Ovary (tissue), 7 donors: ENCODE measurements at regions not wholly inside any gene's neighbourhood (a gene's known extent, or its start where the extent isn't known, plus 50 kb on each side); places are given as distances from the start of the nearest gene placed in this dataset.

Source experiments
- DNase-seq, 5 donors: peaks; one replicate each; pipeline ENCODE4 v3.0.0-alpha.2; 2019 to 2020
- H3K27ac ChIP-seq, 2 donors: fragments of 200-600 bp; one replicate each; pipeline versions ENCODE4 v1.5.1 to v1.8.0; 2019 to 2022
- H3K27me3 ChIP-seq: fragments of 200-600 bp; one replicate; pipeline ENCODE4 v1.8.0; 2022
- H3K36me3 ChIP-seq: fragments of 200-600 bp; sonication (generic); one replicate; pipeline ENCODE4 v1.5.1; 2019
- H3K4me1 ChIP-seq: one replicate; pipeline ENCODE4 v1.8.1; 2013; ENCODE audit warnings: mild to moderate bottlenecking, moderate library complexity; ENCODE audit not compliant: insufficient read depth
- H3K4me3 ChIP-seq: fragments of 200-600 bp; sonication (generic); one replicate; pipeline ENCODE4 v1.5.1; 2017
- H3K9me3 ChIP-seq, 2 donors: fragments of 200-600 bp in 1 of 2; sonication (generic) in 1 of 2; one replicate each; pipeline versions ENCODE4 v1.5.1 to v1.8.1; 2013 to 2019; ENCODE audit warnings: mild to moderate bottlenecking in 1 of 2, moderate library complexity in 1 of 2
- EP300 ChIP-seq: sonication (generic); formaldehyde crosslinking; IDR thresholded peaks from one replicate; pipeline ENCODE4 v1.6.1; 2017; ENCODE audit warnings: antibody characterized with exemption
- POLR2A ChIP-seq: fragments of 450-650 bp; IDR thresholded peaks from one replicate; pipeline ENCODE4 v1.6.1; 2017; ENCODE audit warnings: antibody characterized with exemption, mild to moderate bottlenecking, moderate library complexity
- WGBS, 3 donors: extraction: QIAGEN DNeasy Blood & Tissue Kit in 1 of 3; methylation state at CpG; one replicate each; pipeline versions ENCODE4 v1.1.5 to v1.1.7; 2013 to 2017; 5-methylcytosine and 5-hydroxymethylcytosine counted together
- intact Hi-C, 4 donors: fragments of 100-400 bp; cut with DNase I; formaldehyde crosslinking; loops; one replicate each; pipeline versions ENCODE4 v1.11.0 to v1.15.1; 2022 to 2023
- TF ChIP-seq, protein P1 (sequence below), 3 donors: fragments of 450-650 bp in 2 of 3; fragments of 200-600 bp in 1 of 3; IDR thresholded peaks; one replicate each; pipeline versions ENCODE4 v1.5.1 to v1.8.0; 2016 to 2022; ENCODE audit warnings: antibody characterized with exemption in 3 of 3, mild to moderate bottlenecking in 1 of 3
- donor health status: DM: no; HTN: no; CAD: no; lungs with moderate emphysema.
- donor health status: DM: no; HTN: no; CAD: no.
- donor health status: Bipolar disorder and iron deficiency.
- donor health status: DM: no; HTN: no; CAD: no.
- donor health status: DM: yes; HTN: yes; CAD: no.

DNA sequence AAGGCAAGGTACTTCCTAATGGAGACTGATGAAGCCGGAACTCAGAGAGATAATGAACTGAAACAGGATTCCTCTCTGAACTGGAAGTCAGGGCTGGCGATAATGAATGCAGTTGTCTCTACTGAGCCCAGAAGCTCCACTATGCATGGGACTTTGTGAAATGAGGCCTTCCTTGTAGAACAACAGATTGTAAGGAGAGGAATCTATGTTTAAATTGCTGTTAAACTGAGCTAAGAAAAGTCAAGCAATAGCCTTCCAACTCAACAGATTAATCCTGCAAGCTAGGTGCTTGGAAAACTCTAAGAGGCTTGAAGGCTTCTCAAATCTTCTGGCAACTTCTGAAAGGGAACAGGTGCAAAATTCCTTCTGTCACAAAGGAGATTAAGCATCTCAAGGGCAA is 119.5 kb upstream of the ARHGAP5 start:
- DNase-seq, result no peak
- Histone ChIP-seq H3K9me3 (no peaks in the 10 kb centered on the region), H3K4me1 (peaks cover 3% of the 10 kb centered on the region), H3K36me3 (no peaks in the 10 kb centered on the region), H3K4me3 (no peak overlapping the region), H3K27me3 (no peaks in the 10 kb centered on the region), H3K27ac (no peak overlapping the region)
- intact Hi-C loops, result no loop called here
- 97 to 100% (median 98%) methylated on average over 2 of the region's 2 CpGs for WGBS, 3 donors
- TF ChIP-seq POLR2A (no peak), EP300 (no peak)
- TF ChIP-seq, protein P1, sequence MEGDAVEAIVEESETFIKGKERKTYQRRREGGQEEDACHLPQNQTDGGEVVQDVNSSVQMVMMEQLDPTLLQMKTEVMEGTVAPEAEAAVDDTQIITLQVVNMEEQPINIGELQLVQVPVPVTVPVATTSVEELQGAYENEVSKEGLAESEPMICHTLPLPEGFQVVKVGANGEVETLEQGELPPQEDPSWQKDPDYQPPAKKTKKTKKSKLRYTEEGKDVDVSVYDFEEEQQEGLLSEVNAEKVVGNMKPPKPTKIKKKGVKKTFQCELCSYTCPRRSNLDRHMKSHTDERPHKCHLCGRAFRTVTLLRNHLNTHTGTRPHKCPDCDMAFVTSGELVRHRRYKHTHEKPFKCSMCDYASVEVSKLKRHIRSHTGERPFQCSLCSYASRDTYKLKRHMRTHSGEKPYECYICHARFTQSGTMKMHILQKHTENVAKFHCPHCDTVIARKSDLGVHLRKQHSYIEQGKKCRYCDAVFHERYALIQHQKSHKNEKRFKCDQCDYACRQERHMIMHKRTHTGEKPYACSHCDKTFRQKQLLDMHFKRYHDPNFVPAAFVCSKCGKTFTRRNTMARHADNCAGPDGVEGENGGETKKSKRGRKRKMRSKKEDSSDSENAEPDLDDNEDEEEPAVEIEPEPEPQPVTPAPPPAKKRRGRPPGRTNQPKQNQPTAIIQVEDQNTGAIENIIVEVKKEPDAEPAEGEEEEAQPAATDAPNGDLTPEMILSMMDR (IDR thresholded peaks at IDR 0.05), result no peak

DNA sequence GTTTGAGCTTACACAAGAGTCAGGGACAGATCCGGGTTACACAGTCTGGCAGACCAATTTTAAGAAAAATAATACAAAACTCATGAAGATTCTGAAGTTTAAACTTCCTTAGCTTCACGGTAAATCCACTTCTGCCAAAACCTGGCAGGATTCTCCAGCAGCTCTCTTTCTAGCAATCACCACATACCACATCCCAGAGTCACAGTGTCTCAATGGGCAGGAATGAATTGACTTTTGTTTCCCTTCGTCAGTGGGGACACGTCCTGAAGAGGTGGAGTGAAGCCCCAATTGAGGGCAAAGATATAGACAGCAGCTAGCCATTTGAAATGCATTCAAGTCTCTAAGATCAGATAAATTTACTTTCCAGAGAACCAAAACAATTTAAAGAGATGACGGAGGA is 117.1 kb upstream of the ARHGAP5 start:
- Histone ChIP-seq H3K27ac (no peak overlapping the region), H3K36me3 (no peaks in the 10 kb centered on the region), H3K4me1 (peaks cover 8% of the 10 kb centered on the region), H3K27me3 (no peaks in the 10 kb centered on the region), H3K4me3 (no peak overlapping the region), H3K9me3 (no peaks in the 10 kb centered on the region)
- 92 to 93% (median 93%) methylated on average over 5 of the region's 5 CpGs for WGBS, 3 donors
- TF ChIP-seq POLR2A (no peak), EP300 (no peak)
- TF ChIP-seq, protein P1 (IDR thresholded peaks at IDR 0.05), result no peak
- intact Hi-C loops, result loop anchor here in 1 of 4 donors (10.0 kb wide), 1 partner anchor 245 kb away; the partner anchor contains the start of genes RNU6-7 and RNU6-8
- no peak for DNase-seq

DNA sequence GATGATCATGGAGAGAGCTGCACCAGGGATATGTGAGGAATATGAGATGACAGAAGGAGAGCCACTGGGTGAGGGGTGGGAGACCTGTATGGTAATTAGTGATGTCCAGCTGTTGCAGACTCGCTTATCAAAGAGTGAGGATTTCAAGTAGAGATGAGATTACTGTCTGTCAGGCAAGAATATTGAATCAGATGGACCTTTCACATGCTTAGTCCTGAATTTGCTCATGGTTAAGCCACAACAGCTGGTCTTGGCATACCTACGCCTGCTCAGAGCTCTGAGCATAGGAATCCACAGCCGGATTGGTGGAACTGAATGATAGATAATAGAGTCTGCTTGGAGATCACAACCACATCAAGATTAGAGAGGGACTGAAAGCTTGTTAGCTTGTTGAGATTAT is 115.2 kb upstream of the ARHGAP5 start:
- no peaks in the 10 kb centered on the region for H3K27me3 ChIP-seq
- WGBS, 3 donors, result 93 to 95% (median 94%) methylated on average over 3 of the region's 3 CpGs
- DNase-seq, result no peak
- peaks cover 14% of the 10 kb centered on the region for H3K4me1 ChIP-seq
- no peak overlapping the region for H3K27ac ChIP-seq
- TF ChIP-seq POLR2A, result no peak
- TF ChIP-seq EP300, result no peak
- TF ChIP-seq, protein P1 (IDR thresholded peaks at IDR 0.05), result no peak
- no peaks in the 10 kb centered on the region for H3K36me3 ChIP-seq
- no peak overlapping the region for H3K4me3 ChIP-seq
- H3K9me3 ChIP-seq, result no peaks in the 10 kb centered on the region
- intact Hi-C loops, result loop anchor here in 1 of 4 donors (10.0 kb wide), 1 partner anchor 243 kb away; the partner anchor contains the start of genes RNU6-7 and RNU6-8

DNA sequence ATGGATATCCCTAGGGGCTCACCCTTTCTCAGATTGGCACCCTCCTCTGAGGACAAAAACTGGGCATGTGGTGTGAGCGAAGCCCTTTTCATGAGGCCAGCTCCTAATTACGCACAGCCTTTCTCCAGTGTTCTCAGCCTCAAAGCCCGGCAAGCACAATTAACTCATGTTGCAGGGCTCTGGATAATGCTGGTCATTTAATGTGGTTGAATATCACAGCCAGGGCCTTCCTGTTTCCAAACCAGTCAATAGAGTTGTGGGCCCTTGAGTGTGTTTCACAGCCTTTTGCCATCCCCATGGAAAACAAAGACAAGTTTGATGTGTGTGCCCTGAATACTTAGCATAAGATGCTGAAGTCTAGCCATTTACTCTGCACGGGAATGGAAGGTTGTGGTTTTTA is 114.2 kb upstream of the ARHGAP5 start:
- H3K36me3 ChIP-seq, result no peaks in the 10 kb centered on the region
- no peak overlapping the region for H3K27ac ChIP-seq
- no peak overlapping the region for H3K4me3 ChIP-seq
- H3K27me3 ChIP-seq, result no peaks in the 10 kb centered on the region
- TF ChIP-seq, protein P1 (IDR thresholded peaks at IDR 0.05), result no peak
- TF ChIP-seq EP300, result no peak
- TF ChIP-seq POLR2A, result no peak
- H3K4me1 ChIP-seq, result peaks cover 14% of the 10 kb centered on the region
- intact Hi-C loops, result loop anchor here in 1 of 4 donors (10.0 kb wide), 1 partner anchor 242 kb away; the partner anchor contains the start of genes RNU6-7 and RNU6-8
- DNase-seq, result no peak
- WGBS, 3 donors, result 94 to 98% (median 97%) methylated on average over 4 of the region's 4 CpGs
- no peaks in the 10 kb centered on the region for H3K9me3 ChIP-seq
